ENCODE measurements at regions not wholly inside any gene's neighbourhood (a gene's known extent, or its start where the extent isn't known, plus 50 kb on each side); places are given as distances from the start of the nearest gene placed in this dataset.

GRCh38 chr18:67654101-67654500 is 137.6 kb upstream of the DSEL start:
- DNase-seq (no peak), ATAC-seq (ENCODE audit: low FRiP score in 2 of 2) (no peak)
- H3K4me1 ChIP-seq, result no peaks in the 10 kb centered on the region
- H3K9me3 ChIP-seq, result no peaks in the 10 kb centered on the region
- no peaks in the 10 kb centered on the region for H3K36me3 ChIP-seq
- H3K27me3 ChIP-seq, result no peaks in the 10 kb centered on the region
- TF ChIP-seq POLR2A (IDR thresholded peaks at IDR 0.05), result no peak
- TF ChIP-seq EP300 (IDR thresholded peaks at IDR 0.05), result no peak
- TF ChIP-seq CTCF (IDR thresholded peaks at IDR 0.05), result no peak
- no peak for TF ChIP-seq POLR2AphosphoS5 (IDR thresholded peaks at IDR 0.05)
- WGBS, 2 donors, result 85 to 92% methylated on average over 4 of the region's 4 CpGs
- H3K4me3 ChIP-seq, result no peak overlapping the region
- H3K27ac ChIP-seq, result no peak overlapping the region

GRCh38 chr18:67652288-67652687 is 135.8 kb upstream of the DSEL start:
- TF ChIP-seq POLR2A (IDR thresholded peaks at IDR 0.05) (no peak), POLR2AphosphoS5 (IDR thresholded peaks at IDR 0.05) (no peak), CTCF (IDR thresholded peaks at IDR 0.05) (no peak), EP300 (IDR thresholded peaks at IDR 0.05) (no peak)
- no peak for ATAC-seq (ENCODE audit: low FRiP score in 2 of 2)
- no peaks in the 10 kb centered on the region for H3K27me3 ChIP-seq
- 78 to 86% methylated on average over 1 of the region's 1 CpG for WGBS, 2 donors
- no peaks in the 10 kb centered on the region for H3K9me3 ChIP-seq
- DNase-seq, result no peak
- no peaks in the 10 kb centered on the region for H3K36me3 ChIP-seq
- H3K27ac ChIP-seq, result no peak overlapping the region
- no peaks in the 10 kb centered on the region for H3K4me1 ChIP-seq
- no peak overlapping the region for H3K4me3 ChIP-seq

GRCh38 chr18:67651438-67651837 is 134.9 kb upstream of the DSEL start:
- ATAC-seq (ENCODE audit: low FRiP score in 2 of 2), result peak in 1 of 2 donors; percentile 88
- DNase-seq, result no peak

GRCh38 chr18:67650686-67651385 is 134.3 kb upstream of the DSEL start:
- ATAC-seq (ENCODE audit: low FRiP score in 2 of 2), result peak in 1 of 2 donors; percentile 50

More at GRCh38 chr18:67651438-67651837, 134.9 kb upstream of the DSEL start:
- Histone ChIP-seq H3K27me3 (no peaks in the 10 kb centered on the region), H3K27ac (no peak overlapping the region), H3K4me3 (no peak overlapping the region), H3K9me3 (no peaks in the 10 kb centered on the region), H3K36me3 (no peaks in the 10 kb centered on the region), H3K4me1 (no peaks in the 10 kb centered on the region)
- WGBS, 2 donors, result 31 to 46% methylated on average over 4 of the region's 4 CpGs
- TF ChIP-seq POLR2AphosphoS5 (IDR thresholded peaks at IDR 0.05) (no peak), POLR2A (IDR thresholded peaks at IDR 0.05) (no peak), CTCF (IDR thresholded peaks at IDR 0.05) (no peak), EP300 (IDR thresholded peaks at IDR 0.05) (no peak)

More at GRCh38 chr18:67650686-67651385, 134.3 kb upstream of the DSEL start:
- H3K9me3 ChIP-seq, result no peaks in the 10 kb centered on the region
- H3K36me3 ChIP-seq, result no peaks in the 10 kb centered on the region
- TF ChIP-seq CTCF (IDR thresholded peaks at IDR 0.05) (no peak), POLR2A (IDR thresholded peaks at IDR 0.05) (no peak), EP300 (IDR thresholded peaks at IDR 0.05) (no peak), POLR2AphosphoS5 (IDR thresholded peaks at IDR 0.05) (no peak)
- DNase-seq, result no peak
- 72 to 78% methylated on average over 6 of the region's 6 CpGs for WGBS, 2 donors
- H3K27ac ChIP-seq, result no peak overlapping the region
- no peaks in the 10 kb centered on the region for H3K27me3 ChIP-seq
- no peak overlapping the region for H3K4me3 ChIP-seq
- H3K4me1 ChIP-seq, result no peaks in the 10 kb centered on the region

Measured in upper lobe of left lung (tissue), 6 donors.